ENCODE measurements at regions not wholly inside any gene's neighbourhood (a gene's known extent, or its start where the extent isn't known, plus 50 kb on each side); places are given as distances from the start of the nearest gene placed in this dataset.

DNA sequence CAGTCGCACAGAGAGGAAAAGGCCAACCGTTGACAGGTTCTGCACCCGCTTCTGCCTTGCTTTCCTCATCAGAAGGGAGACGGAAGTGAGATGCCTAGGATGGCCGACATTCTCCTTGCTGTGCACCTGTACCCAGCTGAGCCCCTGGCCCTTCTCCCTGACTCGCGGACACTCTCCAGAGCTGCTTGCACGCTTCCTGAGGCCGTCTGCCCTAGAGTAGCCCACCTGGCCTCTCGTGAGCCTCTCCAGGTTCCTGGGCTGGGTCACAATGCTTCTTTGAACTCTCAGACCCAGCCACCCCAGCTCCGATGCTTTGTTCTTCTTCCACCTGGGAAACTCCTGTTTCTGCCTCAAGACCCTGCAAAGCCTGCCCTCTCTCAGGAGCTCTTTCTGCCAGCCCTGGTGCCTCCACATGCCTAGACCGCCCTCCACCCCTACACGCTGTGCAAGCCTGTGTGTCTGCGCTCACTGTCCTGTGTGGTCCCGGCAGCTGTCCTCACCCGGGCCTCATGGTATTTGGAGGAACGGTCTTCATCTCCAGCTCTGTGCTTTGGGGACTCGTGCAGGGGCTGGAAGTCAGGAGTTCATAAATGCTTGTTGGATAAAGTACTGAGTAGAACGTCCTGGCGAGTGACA lies 345.4 kb upstream of the SALL3 start:
- TF ChIP-seq, protein P1, sequence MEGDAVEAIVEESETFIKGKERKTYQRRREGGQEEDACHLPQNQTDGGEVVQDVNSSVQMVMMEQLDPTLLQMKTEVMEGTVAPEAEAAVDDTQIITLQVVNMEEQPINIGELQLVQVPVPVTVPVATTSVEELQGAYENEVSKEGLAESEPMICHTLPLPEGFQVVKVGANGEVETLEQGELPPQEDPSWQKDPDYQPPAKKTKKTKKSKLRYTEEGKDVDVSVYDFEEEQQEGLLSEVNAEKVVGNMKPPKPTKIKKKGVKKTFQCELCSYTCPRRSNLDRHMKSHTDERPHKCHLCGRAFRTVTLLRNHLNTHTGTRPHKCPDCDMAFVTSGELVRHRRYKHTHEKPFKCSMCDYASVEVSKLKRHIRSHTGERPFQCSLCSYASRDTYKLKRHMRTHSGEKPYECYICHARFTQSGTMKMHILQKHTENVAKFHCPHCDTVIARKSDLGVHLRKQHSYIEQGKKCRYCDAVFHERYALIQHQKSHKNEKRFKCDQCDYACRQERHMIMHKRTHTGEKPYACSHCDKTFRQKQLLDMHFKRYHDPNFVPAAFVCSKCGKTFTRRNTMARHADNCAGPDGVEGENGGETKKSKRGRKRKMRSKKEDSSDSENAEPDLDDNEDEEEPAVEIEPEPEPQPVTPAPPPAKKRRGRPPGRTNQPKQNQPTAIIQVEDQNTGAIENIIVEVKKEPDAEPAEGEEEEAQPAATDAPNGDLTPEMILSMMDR (IDR thresholded peaks at IDR 0.05), result no peak
- TF ChIP-seq POLR2AphosphoS5 (IDR thresholded peaks at IDR 0.05; ENCODE audit: insufficient read depth in 1 of 2, low read depth in 1 of 2) (no peak), POLR2A (IDR thresholded peaks at IDR 0.05) (no peak)

Data from vagina (tissue), 2 donors.